AG04450 (cell line): ENCODE measurements at regions not wholly inside any gene's neighbourhood (a gene's known extent, or its start where the extent isn't known, plus 50 kb on each side); places are given as distances from the start of the nearest gene placed in this dataset.

Source experiments
- CTCF ChIA-PET: fragments of 300-600, 350-600 bp; formaldehyde crosslinking; extraction: SDS; loops from one replicate; lab custom pipeline; 2022; ENCODE audit warnings: antibody characterized with exemption, inconsistent platforms; lab: Charles Lee
- POLR2A ChIA-PET: fragments of 350-600 bp; formaldehyde crosslinking; extraction: SDS; loops from one replicate; lab custom pipeline; 2021; ENCODE audit warnings: antibody characterized with exemption, inconsistent platforms; lab: Yijun Ruan, JAX
- DNase-seq: peaks from one replicate; pipeline ENCODE4 v3.0.0-alpha.2; 2011; ENCODE audit warnings: low read depth, low spot score
- H3K27ac ChIP-seq: one replicate; pipeline ENCODE4 v1.5.1; 2012; ENCODE audit warnings: low read depth, low read length, control low read depth
- H3K27me3 ChIP-seq: one replicate; pipeline ENCODE4 v1.6.0; 2012; ENCODE audit warnings: low read length; ENCODE audit not compliant: control insufficient read depth, insufficient read depth
- H3K4me3 ChIP-seq: 2 replicates; pipeline ENCODE4 v1.5.1; 2011; ENCODE audit warnings: mild to moderate bottlenecking, low read depth, low read length, control low read depth
- H3K9me3 ChIP-seq: 2 replicates; pipeline ENCODE4 v1.5.1; 2012; ENCODE audit warnings: low read length; ENCODE audit not compliant: control insufficient read depth, insufficient read depth
- TF ChIP-seq, protein P1 (sequence below): IDR thresholded peaks from 2 replicates; pipeline ENCODE4 v1.5.1; 2011; ENCODE audit warnings: low read depth, low read length, control low read depth, inconsistent platforms

DNA sequence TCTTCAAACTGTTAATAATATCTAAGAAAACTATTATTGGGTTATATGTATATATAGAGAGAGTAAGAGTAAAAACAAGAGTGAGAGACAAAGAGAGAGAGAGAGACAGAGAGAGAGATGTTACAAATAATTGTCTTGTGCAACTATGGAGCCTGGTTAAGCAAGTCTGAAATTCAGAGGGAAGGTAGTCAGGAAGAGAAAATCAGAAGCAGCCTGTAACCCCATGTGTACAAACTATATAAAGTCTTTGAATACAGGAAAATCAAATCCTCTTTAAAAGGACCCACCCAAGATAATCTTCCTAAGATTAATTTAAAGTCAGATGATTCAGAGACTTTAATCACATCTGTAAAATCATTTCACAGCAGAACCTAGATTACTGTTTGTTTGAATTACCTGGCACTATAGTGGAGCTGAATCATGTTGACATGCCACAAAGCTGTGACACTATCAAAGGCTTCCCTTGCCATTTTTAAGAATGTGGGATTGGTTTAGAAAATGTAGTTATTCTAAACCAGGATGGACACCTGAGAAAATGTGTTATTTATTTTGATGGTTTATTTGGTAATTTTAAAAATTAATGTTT, 301.7 kb upstream of the FSIP2 start:
- Histone ChIP-seq H3K27ac (no peak overlapping the region), H3K4me3 (no peak overlapping the region), H3K9me3 (no peaks in the 10 kb centered on the region), H3K27me3 (no peaks in the 10 kb centered on the region)
- TF ChIP-seq, protein P1, sequence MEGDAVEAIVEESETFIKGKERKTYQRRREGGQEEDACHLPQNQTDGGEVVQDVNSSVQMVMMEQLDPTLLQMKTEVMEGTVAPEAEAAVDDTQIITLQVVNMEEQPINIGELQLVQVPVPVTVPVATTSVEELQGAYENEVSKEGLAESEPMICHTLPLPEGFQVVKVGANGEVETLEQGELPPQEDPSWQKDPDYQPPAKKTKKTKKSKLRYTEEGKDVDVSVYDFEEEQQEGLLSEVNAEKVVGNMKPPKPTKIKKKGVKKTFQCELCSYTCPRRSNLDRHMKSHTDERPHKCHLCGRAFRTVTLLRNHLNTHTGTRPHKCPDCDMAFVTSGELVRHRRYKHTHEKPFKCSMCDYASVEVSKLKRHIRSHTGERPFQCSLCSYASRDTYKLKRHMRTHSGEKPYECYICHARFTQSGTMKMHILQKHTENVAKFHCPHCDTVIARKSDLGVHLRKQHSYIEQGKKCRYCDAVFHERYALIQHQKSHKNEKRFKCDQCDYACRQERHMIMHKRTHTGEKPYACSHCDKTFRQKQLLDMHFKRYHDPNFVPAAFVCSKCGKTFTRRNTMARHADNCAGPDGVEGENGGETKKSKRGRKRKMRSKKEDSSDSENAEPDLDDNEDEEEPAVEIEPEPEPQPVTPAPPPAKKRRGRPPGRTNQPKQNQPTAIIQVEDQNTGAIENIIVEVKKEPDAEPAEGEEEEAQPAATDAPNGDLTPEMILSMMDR, result no peak
- no peak for DNase-seq
- CTCF ChIA-PET, result no interaction called here
- POLR2A ChIA-PET, result no interaction called here

- TF ChIP-seq, protein P1, result no peak
- Histone ChIP-seq H3K4me3 (no peak overlapping the region), H3K27me3 (no peaks in the 10 kb centered on the region), H3K9me3 (no peaks in the 10 kb centered on the region), H3K27ac (no peak overlapping the region)
- ChIA-PET POLR2A (no interaction called here), CTCF (no interaction called here)
- DNase-seq, result no peak
Measured at GRCh38 chr2:185441486-185442005, 297.1 kb upstream of the FSIP2 start.

DNA sequence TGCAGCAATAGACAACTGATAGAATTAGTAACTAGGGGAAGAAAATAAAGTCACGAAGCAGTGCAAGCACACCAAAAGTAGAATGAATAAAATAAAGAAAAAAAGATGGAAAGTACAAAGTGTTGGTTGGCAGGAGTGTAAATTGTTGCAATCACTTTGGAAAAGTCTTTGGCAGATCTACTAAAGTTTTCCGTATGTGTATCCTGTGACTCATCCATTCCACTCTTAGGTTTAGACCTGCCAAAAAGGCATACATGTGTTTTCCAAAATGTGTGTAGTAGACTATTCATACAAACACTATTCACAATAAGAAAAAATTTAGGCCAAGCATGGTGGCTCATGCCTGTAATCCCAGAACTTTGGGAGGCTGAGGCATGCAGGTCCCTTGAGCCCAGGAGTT, 282.1 kb upstream of the FSIP2 start:
- Histone ChIP-seq H3K9me3 (peaks cover 2% of the 10 kb centered on the region; the same call in 1 of the 2 replicates), H3K27me3 (no peaks in the 10 kb centered on the region), H3K27ac (no peak overlapping the region), H3K4me3 (no peak overlapping the region)
- POLR2A ChIA-PET, result no interaction called here
- no peak for DNase-seq
- TF ChIP-seq, protein P1, result no peak
- CTCF ChIA-PET, result no interaction called here

GRCh38 chr2:185463481-185463880, 275.1 kb upstream of the FSIP2 start:
- no peak overlapping the region for H3K27ac ChIP-seq
- H3K27me3 ChIP-seq, result no peaks in the 10 kb centered on the region
- CTCF ChIA-PET, result no interaction called here
- DNase-seq, result no peak
- no peak overlapping the region for H3K4me3 ChIP-seq
- POLR2A ChIA-PET, result no interaction called here
- H3K9me3 ChIP-seq, result 0 out of 2 replicates have a peak, but pooled peaks cover 3% of the 10 kb centered on the region
- TF ChIP-seq, protein P1, result no peak

DNA sequence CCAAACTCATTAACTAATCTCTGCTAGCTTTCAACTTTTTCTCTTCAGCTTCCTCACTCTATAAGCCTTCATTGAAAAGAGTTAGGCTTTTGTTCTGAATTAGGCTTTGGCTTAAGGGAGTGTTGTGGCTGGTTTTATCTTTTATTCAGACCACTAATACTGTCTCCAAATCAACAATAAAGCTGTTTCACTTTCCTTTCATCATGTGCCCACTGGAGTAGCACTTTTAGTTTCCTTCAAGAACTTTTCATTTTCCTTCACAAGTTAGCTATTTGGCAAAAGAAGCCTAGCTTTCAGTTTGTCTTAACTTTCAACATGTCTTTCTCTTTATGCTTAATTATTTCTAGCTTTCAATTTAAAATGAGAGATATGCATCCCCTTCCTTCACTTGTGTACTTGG, 271.7 kb upstream of the FSIP2 start:
- CTCF ChIA-PET, result no interaction called here
- TF ChIP-seq, protein P1, result no peak
- no peak overlapping the region for H3K4me3 ChIP-seq

More for the DNA sequence above, 271.7 kb upstream of the FSIP2 start:
- Histone ChIP-seq H3K27me3 (no peaks in the 10 kb centered on the region), H3K9me3 (0 out of 2 replicates have a peak, but pooled peaks cover 3% of the 10 kb centered on the region), H3K27ac (no peak overlapping the region)
- POLR2A ChIA-PET, result no interaction called here
- no peak for DNase-seq
